ENCODE measurements at regions not wholly inside any gene's neighbourhood (a gene's known extent, or its start where the extent isn't known, plus 50 kb on each side); places are given as distances from the start of the nearest gene placed in this dataset.
"Not testable (repeated sequence)": the region's sequence is repeated elsewhere in the genome, so short reads cannot be mapped to it uniquely, and the experiment has no call there.

- TF ChIP-seq POLR2A (IDR thresholded peaks at IDR 0.05) (no peak), CTCF (IDR thresholded peaks at IDR 0.05) (no peak)
- intact Hi-C loops (cut with DNase I; ENCODE audit: low total_unique reads): no loop called here
- DNase-seq (ENCODE audit: low spot score in 2 of 2): no peak
- 77 to 83% methylated on average over 1 of the region's 1 CpG for WGBS, 2 donors
- no peak overlapping the region for H3K4me3 ChIP-seq (ENCODE audit: low read depth, poor library complexity, severe bottlenecking)
These were observed 348.9 kb upstream of the MAF start for GRCh38 chr16:79949417-79949816.

- WGBS, 2 donors: 72 to 86% methylated on average over 3 of the region's 3 CpGs
- intact Hi-C loops (cut with DNase I; ENCODE audit: low total_unique reads): no loop called here
- no peak overlapping the region for H3K4me3 ChIP-seq (ENCODE audit: low read depth, poor library complexity, severe bottlenecking)
- no peak for TF ChIP-seq POLR2A (IDR thresholded peaks at IDR 0.05)
- no peak for DNase-seq (ENCODE audit: low spot score in 2 of 2)
These were observed 347.2 kb upstream of the MAF start for GRCh38 chr16:79947771-79948170.

- TF ChIP-seq CTCF (IDR thresholded peaks at IDR 0.05): no peak
- TF ChIP-seq POLR2A (IDR thresholded peaks at IDR 0.05): no peak
- WGBS, 2 donors: 86 to 93% methylated on average over 2 of the region's 2 CpGs
These were observed 345.7 kb upstream of the MAF start for GRCh38 chr16:79946252-79946651.

DNA sequence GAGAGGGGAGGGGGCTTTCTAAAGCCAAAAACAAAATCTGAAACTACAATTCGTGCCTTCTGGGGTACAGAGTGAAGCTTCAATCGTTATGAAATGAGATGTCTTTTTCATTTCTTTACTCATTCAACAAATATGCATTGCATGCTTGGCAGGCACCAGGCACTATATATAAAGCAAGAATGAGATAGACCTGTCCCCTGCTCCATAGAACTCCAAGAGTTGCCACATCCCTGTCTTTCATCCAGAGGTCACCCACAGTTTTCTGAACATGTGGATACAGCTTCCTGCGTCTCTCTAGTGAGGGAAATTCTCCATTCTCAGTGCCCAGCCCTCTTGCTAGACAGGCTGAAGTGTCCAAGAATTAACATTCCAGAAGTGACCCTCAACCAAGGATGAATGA lies 343.2 kb upstream of the MAF start:
- no peak overlapping the region for H3K4me3 ChIP-seq (ENCODE audit: low read depth, poor library complexity, severe bottlenecking)
- TF ChIP-seq POLR2A (IDR thresholded peaks at IDR 0.05) (no peak), CTCF (IDR thresholded peaks at IDR 0.05) (no peak)
- no peak for DNase-seq (ENCODE audit: low spot score in 2 of 2)
- intact Hi-C loops (cut with DNase I; ENCODE audit: low total_unique reads): no loop called here
- WGBS, 2 donors: 57 to 58% methylated on average over 3 of the region's 3 CpGs

More at GRCh38 chr16:79946252-79946651, 345.7 kb upstream of the MAF start:
- intact Hi-C loops (cut with DNase I; ENCODE audit: low total_unique reads): no loop called here
- DNase-seq (ENCODE audit: low spot score in 2 of 2): no peak
- no peak overlapping the region for H3K4me3 ChIP-seq (ENCODE audit: low read depth, poor library complexity, severe bottlenecking)

- DNase-seq (ENCODE audit: low spot score in 2 of 2): no peak
- TF ChIP-seq POLR2A (IDR thresholded peaks at IDR 0.05): no peak
- TF ChIP-seq CTCF (IDR thresholded peaks at IDR 0.05): no peak
- intact Hi-C loops (cut with DNase I; ENCODE audit: low total_unique reads): no loop called here
- WGBS, 2 donors: 64 to 67% methylated on average over 4 of the region's 4 CpGs
- H3K4me3 ChIP-seq (ENCODE audit: low read depth, poor library complexity, severe bottlenecking): no peak overlapping the region
These were observed 338.0 kb upstream of the MAF start for GRCh38 chr16:79938575-79938974.

DNA sequence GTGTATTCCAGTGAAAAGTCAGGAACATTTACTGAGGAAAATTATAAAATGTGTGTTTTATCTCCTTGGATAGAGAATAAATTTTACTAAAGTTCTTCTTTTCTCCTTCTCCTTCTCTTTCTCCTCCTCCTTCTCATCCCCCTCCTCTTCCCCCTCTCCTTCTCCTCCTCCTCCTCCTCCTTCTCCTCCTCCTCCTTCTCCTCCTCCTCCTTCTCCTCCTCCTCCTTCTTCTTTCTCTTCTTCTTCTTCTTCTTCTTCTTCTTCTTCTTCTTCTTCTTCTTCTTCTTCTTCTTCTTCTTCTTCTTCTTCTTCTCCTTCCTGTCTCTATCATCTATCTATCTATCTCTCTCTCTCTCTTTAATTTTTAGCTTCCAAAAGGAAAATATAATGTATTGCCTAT lies 337.1 kb upstream of the MAF start:
- DNase-seq (ENCODE audit: low spot score in 2 of 2); intact Hi-C loops (cut with DNase I; ENCODE audit: low total_unique reads); H3K4me3 ChIP-seq (ENCODE audit: low read depth, poor library complexity, severe bottlenecking): not testable (repeated sequence)

- WGBS, 2 donors: 86 to 91% methylated on average over 8 of the region's 8 CpGs
- no peak for TF ChIP-seq POLR2A (IDR thresholded peaks at IDR 0.05)
- no peak for TF ChIP-seq CTCF (IDR thresholded peaks at IDR 0.05)
- no peak overlapping the region for H3K4me3 ChIP-seq (ENCODE audit: low read depth, poor library complexity, severe bottlenecking)
- intact Hi-C loops (cut with DNase I; ENCODE audit: low total_unique reads): no loop called here
- DNase-seq (ENCODE audit: low spot score in 2 of 2): no peak
These were observed 333.1 kb upstream of the MAF start for GRCh38 chr16:79933603-79934002.

Data from lower leg skin (tissue), 4 donors.